Superior temporal gyrus (tissue), 1 donor: ENCODE measurements at regions not wholly inside any gene's neighbourhood (a gene's known extent, or its start where the extent isn't known, plus 50 kb on each side); places are given as distances from the start of the nearest gene placed in this dataset.

Experiments used
- DNase-seq: peaks from one replicate; pipeline ENCODE4 v3.0.0-alpha.2; 2016; ENCODE audit errors: extremely low spot score

GRCh38 chr6:126147291-126147815, 161.0 kb downstream of the TRMT11 start:
- no peak for DNase-seq

GRCh38 chr6:126148853-126149252, 162.5 kb downstream of the TRMT11 start:
- DNase-seq, result no peak

GRCh38 chr6:126152372-126152745, 166.0 kb downstream of the TRMT11 start:
- no peak for DNase-seq

DNA sequence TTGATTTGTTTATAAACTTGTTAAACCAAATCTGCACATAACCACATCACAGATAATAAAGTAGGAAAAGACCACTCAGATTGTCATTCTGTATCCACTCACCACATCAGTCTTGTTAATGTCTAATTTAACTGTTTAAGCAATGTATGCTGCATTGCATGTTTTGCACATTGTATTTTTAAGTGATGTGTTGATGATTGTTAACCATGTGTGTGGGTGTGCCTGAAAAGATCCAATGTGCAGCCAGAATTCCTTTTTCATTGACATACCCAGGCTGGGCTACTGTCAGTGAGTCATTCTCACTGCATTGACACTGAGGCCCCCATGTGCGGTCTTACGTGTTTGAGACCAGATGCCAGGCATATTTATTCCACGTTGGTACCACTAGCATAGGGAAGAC, 167.3 kb downstream of the TRMT11 start:
- no peak for DNase-seq

- no peak for DNase-seq
Measured at GRCh38 chr6:126156973-126157372, 170.6 kb downstream of the TRMT11 start.

DNA sequence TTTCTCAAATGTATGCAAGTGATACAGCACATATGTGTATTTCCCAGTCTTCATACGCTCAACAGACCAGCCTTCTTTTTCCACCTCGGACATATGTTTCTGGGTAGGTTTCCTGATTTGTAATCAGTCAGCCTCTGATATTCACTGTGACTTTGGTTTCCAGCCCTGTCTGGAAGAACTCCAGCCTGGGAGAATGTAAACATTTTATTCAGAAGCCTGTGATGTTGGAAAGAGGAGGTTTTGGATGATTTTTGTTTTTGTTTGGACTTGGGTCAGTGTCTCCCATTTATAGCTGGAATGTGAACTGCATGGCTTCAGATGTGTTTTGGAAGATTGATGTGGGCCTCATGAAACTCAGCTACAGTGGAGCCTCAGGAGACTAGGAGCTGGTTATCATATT, 172.2 kb upstream of the CENPW start:
- DNase-seq, result no peak

- no peak for DNase-seq
Measured at GRCh38 chr6:126170433-126170832, 169.5 kb upstream of the CENPW start.

DNA sequence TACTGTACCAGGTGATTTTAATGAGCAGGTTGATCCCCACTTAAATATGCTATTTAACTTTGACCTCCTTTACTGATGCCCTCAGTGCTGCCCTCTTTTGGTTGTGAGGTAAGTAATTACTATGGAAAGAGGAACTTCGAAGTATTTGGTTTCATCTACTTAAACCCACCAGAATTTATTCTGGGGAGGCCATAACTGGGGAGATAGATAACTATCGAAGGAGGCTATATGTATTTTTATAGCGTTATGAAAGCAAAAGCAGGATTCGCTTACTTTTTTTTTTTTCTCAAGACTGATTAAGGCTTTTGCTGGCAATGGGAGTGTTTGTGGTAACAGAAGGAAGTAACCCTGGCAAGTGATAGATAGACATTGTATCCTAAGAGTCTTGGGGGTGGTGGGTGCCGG, 168.9 kb upstream of the CENPW start:
- no peak for DNase-seq

DNA sequence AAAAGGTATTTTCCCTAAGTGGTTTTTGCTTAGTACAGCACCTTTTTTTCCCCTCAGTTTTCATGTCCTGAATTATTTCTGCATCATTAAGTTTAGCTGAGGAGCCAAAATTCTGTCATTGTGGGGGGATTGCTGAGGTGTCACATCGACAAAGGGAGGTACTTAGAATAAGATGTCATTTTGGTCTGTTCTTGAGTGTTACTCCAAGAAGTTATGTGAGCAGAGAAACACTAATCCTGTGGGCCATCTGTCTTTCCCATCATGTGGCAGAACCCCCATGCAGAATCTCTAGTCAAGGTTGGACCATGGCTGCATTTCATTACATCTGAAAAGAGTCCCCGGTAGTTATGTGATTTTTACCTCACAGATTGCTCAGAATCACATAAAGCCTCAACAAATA, 167.8 kb upstream of the CENPW start:
- no peak for DNase-seq

DNA sequence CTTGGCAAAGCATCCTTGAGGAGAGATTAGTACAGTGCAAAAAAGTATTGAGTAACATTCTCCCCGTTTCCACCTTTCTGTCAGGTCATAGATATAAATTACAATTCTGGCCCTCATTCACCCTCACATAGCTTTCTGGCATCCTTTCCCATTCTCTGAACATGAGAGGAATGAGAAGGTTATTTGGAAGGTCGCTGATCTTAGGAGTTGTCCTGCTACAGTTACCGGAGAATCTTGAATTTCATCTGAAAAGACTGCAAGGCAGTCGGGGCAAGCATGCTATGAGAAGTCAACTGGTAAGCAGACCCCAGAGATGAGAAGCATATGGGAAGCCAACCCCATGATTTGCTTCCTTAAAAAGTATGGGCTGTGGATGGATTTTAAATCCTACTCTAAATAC, 166.7 kb upstream of the CENPW start:
- no peak for DNase-seq

- no peak for DNase-seq
Measured at GRCh38 chr6:126174697-126175096, 165.2 kb upstream of the CENPW start.

- DNase-seq, result no peak
Measured at GRCh38 chr6:126175251-126175650, 164.7 kb upstream of the CENPW start.

- DNase-seq, result no peak
Measured at GRCh38 chr6:126176282-126176681, 163.6 kb upstream of the CENPW start.

DNA sequence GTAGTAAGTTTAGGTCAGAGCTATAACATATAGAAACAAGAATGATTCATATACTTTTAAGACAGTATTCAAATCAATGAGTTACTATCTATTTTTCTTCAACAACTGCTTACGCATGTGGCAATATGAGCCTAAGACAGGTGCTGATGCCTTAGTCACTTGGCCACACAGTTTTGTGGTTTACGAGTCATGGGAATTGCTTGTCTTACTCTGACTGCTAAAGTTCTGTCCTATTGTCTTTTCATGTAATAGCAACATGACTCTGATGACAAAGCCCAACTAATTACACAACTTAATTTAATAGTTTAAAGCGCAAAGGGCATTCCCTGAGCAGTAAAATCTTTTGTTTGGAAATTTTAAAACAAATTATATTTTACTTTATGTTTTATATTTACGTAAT, 159.3 kb upstream of the CENPW start:
- no peak for DNase-seq

DNA sequence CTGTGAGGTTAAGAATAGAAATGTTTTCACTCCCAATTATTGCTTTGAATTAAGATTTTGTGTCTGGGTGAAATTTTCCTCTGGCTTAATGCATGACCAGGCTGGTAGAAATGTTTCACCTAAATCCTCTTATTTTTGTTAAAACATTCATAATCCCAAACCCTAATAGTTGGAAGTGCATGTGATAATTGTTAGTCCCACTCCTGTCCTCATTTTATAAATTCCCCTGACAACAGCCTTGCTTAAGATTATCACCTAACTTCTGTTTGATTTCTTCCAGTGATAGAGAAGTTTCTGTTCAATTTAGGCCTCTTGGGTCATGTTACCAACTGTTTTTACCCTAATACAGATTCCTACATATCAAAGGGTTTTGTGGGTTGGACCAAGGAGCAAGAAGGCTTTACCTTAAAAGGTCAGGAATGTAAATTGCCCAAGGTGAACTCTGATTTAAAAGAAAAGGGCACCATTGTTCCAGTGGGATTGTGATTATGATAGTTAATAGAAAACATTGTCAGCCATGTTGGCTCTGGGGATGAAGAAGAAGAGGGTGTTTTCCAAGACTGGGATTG, 158.7 kb upstream of the CENPW start:
- no peak for DNase-seq

DNA sequence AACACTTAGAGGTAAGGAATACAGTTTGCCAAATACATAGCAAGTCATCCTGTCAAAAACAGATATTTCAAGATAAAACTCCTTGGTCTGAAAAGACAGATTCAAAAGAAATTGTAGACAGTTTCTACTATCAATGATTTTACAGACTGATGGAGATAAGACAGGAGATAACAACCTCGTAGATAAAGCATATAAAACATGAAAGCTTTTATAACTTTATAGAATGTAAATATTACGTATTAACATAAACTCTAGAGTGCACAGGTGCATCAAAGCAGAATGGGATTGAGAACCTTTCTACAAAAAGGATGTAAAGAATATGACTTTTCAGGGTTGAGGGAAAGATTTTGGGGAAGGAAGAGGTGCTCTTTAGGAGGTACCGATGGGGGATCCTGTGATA, 158.0 kb upstream of the CENPW start:
- no peak for DNase-seq

DNA sequence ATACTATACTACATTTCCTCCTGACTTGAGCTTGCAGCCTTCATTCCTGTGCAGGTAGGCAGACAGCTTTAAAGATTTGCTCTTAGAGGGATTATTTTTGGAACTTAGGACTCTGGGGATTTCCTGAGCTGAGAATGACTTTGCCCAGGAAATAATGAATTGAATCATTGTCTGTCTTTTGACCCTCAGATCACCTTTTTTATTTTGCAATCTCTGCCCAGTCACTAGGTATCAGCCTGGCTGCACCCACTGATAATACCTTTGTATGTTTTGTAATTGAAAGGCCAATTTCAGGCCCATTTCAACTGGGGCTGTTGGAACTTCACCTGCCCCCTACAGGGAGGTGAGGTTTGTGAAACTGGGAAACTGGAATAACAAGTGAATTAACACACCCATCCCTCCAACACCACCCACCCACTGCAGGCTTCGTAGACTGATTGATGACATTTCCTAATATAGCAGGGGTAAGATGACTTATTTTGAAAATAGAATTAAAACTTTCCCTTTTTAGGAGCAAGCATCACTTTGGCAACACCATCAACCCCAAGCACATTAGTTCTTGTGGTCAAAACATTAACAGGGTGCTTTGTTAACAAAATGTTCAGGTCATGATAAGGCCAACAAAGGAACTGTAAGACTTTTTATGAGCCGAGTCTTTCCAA, 157.1 kb upstream of the CENPW start:
- DNase-seq, result no peak

DNA sequence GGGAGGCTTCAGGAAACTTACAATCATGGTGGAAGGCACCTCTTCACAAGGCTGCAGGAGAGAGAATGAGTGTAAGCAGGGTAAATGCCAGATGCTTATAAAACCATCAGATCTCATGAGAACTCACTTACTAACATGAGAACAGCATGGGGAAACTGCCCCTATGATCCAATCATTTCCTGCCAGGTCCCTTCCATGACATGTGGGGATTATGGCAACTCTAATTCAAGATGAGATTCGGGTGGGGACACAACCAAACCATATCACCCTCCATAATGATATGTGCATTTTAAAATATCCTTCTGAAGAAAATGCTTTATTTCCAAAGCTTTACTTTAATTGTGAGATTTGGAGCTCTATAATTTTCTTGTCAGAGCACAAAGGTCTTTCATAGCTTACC, 154.1 kb upstream of the CENPW start:
- no peak for DNase-seq

DNA sequence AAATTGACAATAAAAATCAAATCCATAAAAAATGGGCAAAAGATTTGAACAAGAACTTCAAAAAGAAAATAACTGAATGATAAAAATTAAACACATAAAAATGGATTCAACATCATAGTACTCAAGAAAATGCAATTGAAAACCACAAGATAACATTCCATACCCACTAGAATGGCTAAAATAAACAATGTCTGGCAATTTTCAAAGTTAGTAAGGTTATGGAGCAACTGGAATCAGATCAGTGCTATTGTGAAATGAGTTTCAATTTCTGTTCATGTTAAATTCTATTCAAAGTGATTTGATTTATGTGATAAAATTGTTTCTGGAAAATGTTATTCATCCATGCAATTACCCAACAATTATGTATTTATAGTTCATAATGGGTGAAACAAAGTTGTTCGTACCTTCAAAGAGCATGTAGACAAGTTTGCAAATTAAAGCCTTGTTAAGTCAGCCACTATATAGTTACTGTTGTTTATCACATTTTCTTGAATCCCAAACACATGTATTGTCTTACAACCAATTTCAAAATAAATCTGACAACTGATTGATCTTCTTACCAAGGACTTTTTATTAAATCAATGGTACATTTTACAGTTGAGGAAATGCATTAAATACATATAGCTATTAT, 151.5 kb upstream of the CENPW start:
- DNase-seq, result no peak

DNA sequence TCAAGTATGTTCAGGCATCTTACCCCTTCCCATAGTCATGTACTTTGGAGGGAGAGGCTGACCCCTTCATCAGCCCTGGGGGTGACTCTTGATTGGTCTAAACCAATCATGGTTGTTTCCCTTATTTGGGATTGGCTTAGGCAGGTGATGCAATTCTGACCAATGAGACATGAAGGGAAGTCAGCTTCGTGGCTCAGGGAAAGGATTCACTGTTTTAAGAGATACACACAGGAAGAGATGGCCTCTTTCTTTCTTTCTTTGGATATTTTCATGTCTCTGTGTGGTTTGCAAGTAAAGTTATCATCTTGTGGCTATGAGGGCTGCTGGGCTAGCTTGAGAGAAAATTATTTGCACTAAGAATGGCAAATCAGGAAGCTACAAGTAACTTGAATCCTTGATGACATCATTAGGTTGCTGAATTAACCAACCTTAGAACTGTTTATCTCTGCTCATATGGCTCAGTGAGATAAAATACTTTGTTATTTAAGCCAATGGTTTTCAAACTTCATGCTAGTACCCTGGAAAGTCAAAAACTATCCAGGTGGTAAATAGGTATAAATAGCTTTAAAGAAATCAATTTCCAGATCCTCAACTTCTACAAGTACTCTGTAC, 144.2 kb upstream of the CENPW start:
- no peak for DNase-seq

DNA sequence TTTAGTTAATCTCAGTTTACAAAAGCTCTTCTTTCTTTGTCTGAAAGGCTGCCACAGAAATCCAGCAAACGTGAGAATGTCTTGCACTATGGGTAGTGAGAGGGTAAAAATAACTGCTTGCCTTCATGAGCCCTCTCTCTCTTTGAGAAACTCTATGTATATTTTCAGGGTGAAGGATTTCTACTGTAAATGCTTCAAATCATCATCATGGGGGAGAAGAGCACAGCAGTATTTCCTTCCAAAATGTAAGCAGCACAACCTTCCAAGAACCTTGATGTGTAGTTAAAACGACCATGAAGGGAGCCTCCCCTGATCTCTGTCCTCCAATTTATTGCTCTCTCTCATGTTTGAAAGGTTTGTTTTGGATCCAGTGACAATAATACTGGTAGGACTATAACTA, 141.3 kb upstream of the CENPW start:
- DNase-seq, result no peak

DNA sequence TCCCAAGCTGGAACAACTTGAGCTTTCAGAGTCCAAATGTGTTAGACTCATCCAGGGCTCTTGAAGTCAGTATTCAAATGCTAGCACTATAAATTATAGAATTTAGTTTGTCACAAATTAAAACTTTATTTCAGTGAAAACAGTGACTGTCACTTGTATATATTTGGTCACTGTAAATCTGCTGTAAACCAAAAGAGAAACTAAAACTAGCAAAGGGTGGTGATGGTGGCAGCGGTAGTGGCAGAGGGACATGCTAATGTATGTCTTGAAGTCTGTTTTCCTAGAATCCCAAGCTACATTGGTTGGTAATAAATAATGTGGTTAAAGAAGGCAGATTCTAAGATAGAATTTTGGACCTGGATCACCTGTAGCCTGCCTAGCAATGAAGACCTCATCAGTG, 140.4 kb upstream of the CENPW start:
- DNase-seq, result no peak

- DNase-seq, result no peak
Measured at GRCh38 chr6:126202707-126203106, 137.2 kb upstream of the CENPW start.
